Aorta (tissue), 5 donors: ENCODE measurements at regions not wholly inside any gene's neighbourhood (a gene's known extent, or its start where the extent isn't known, plus 50 kb on each side); places are given as distances from the start of the nearest gene placed in this dataset.

Experiments used
- ATAC-seq: fragments of 200-7000 bp; cut with Tn5 transposase; one replicate; pipeline ENCODE4 v1.9.1; 2022; ENCODE audit warnings: moderate library complexity; ENCODE audit not compliant: low FRiP score
- DNase-seq, 2 donors: peaks; one replicate each; pipeline ENCODE4 v3.0.0-alpha.2; 2020
- H3K27ac ChIP-seq, 2 donors: one replicate each; pipeline ENCODE4 v1.5.1; 2013; ENCODE audit warnings: low read length in 2 of 2, mild to moderate bottlenecking in 2 of 2, moderate library complexity in 2 of 2, control low read depth in 1 of 2, inconsistent platforms in 1 of 2, low read depth in 1 of 2
- H3K27me3 ChIP-seq, 2 donors: one replicate each; pipeline ENCODE4 v1.6.1; 2013; ENCODE audit warnings: control low read depth in 1 of 2, low read length in 1 of 2, mild to moderate bottlenecking in 1 of 2, moderate library complexity in 1 of 2; ENCODE audit not compliant: insufficient read depth in 2 of 2, control insufficient read depth in 1 of 2
- H3K36me3 ChIP-seq, 2 donors: one replicate each; pipeline ENCODE4 v1.6.1; 2013; ENCODE audit warnings: control low read depth in 1 of 2, low read length in 1 of 2, mild to moderate bottlenecking in 1 of 2; ENCODE audit not compliant: insufficient read depth in 2 of 2, control insufficient read depth in 1 of 2
- H3K4me1 ChIP-seq, 2 donors: one replicate each; pipeline ENCODE4 v1.6.1; 2013; ENCODE audit warnings: low read length in 2 of 2, control low read depth in 1 of 2, mild to moderate bottlenecking in 1 of 2, moderate library complexity in 1 of 2; ENCODE audit not compliant: insufficient read depth in 2 of 2, control insufficient read depth in 1 of 2
- H3K4me3 ChIP-seq, 2 donors: one replicate each; pipeline ENCODE4 v1.5.1; 2013; ENCODE audit warnings: low read length in 2 of 2, control low read depth in 1 of 2, mild to moderate bottlenecking in 1 of 2
- H3K9me3 ChIP-seq: one replicate; pipeline ENCODE4 v1.6.1; 2013; ENCODE audit warnings: mild to moderate bottlenecking, low read length; ENCODE audit not compliant: control insufficient read depth
- WGBS, 2 donors: extraction: QIAGEN DNeasy Blood & Tissue Kit; methylation state at CpG; one replicate each; pipeline ENCODE4 v1.1.7; 2013; 5-methylcytosine and 5-hydroxymethylcytosine counted together
- intact Hi-C, 2 donors: fragments of 100-400 bp; cut with DNase I; formaldehyde crosslinking; loops; one replicate each; pipeline versions ENCODE4 v1.14.2 to v1.15.0; 2022
- donor health status: healthy with polysubstance abuse.
- donor health status: Bipolar disorder and iron deficiency.
- donor health status: DM: no; HTN: no; CAD: no.
- donor health status: DM: no; HTN: no; CAD: no.
- donor health status: DM: yes; HTN: yes; CAD: no.

DNA sequence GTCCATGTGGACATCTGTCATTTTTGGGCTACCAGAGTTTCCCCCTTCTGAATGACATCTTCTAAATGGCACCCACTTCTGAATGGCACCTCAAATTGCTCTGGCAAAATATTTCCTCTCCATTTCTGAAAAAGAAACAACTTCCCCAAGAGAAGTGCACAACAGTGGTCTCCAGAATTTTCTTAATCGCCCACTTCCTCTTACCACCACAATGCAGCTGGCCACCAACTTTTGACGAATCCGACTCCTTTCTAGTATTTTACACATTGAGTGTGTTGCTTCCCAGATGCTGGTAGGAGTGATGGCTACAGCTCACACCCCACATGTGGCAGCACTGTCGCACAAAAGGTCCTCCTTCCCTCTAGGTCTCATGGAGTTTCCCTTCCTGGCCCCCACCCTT is 216.1 kb downstream of the FOXA2 start:
- no peak overlapping the region for H3K4me3 ChIP-seq
- intact Hi-C loops, result no loop called here
- DNase-seq, result no peak
- no peaks in the 10 kb centered on the region for H3K9me3 ChIP-seq
- 92 to 95% methylated on average over 4 of the region's 4 CpGs for WGBS, 2 donors
- H3K36me3 ChIP-seq, result no peaks in the 10 kb centered on the region
- no peak for ATAC-seq
- H3K27ac ChIP-seq, result no peak overlapping the region
- peaks cover 0 to 1% of the 10 kb centered on the region in 2 donors for H3K27me3 ChIP-seq
- no peaks in the 10 kb centered on the region for H3K4me1 ChIP-seq

DNA sequence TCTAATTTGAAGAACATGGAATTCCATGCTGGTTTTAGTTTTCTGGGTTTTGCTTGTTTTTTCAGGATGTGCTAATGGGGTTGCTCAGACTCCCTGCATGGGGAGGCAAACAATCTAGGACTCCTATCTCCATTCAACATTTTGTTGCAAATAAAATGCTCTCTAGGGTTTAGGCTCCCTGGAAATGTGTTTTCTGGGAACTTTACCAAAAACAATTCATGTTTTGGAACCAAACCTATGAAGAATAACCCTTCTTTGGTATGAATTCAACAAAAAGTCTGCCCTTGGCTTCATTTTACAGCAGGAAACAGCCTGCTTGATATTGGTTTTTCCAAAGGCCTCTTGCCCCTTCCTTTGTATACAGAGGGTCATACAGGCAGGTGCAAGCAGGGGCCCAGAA is 217.7 kb downstream of the FOXA2 start:
- no peak overlapping the region for H3K27ac ChIP-seq
- no peaks in the 10 kb centered on the region for H3K4me1 ChIP-seq
- DNase-seq (no peak), ATAC-seq (no peak)
- no peaks in the 10 kb centered on the region for H3K36me3 ChIP-seq
- intact Hi-C loops, result no loop called here
- H3K9me3 ChIP-seq, result no peaks in the 10 kb centered on the region
- no peak overlapping the region for H3K4me3 ChIP-seq
- H3K27me3 ChIP-seq, result peaks cover 0 to 1% of the 10 kb centered on the region in 2 donors

DNA sequence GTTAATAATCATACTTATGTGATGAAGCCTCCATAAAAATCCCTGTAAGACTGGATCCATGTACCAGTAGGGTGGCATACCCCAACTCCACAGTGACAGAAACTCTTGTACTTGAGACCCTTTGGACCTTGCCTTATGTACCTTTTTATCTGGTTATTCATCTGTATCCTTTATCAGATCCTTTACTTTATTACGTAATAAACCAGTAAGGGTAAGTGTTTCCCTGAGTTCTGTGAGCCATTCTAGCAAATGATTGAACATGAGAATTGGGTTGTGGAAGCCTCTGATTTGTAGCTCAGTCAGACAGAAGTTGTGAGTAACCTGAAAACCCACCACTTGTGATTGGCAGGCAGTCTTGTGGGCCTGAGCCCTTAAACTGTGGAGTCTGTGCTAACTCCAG is 229.7 kb downstream of the FOXA2 start:
- Histone ChIP-seq H3K36me3 (no peaks in the 10 kb centered on the region), H3K4me3 (no peak overlapping the region), H3K9me3 (no peaks in the 10 kb centered on the region), H3K27me3 (peaks cover 0 to 2% of the 10 kb centered on the region in 2 donors), H3K27ac (no peak overlapping the region), H3K4me1 (no peaks in the 10 kb centered on the region)
- no peak for DNase-seq
- intact Hi-C loops, result no loop called here
- 91 to 92% methylated on average over 1 of the region's 1 CpG for WGBS, 2 donors
- no peak for ATAC-seq

DNA sequence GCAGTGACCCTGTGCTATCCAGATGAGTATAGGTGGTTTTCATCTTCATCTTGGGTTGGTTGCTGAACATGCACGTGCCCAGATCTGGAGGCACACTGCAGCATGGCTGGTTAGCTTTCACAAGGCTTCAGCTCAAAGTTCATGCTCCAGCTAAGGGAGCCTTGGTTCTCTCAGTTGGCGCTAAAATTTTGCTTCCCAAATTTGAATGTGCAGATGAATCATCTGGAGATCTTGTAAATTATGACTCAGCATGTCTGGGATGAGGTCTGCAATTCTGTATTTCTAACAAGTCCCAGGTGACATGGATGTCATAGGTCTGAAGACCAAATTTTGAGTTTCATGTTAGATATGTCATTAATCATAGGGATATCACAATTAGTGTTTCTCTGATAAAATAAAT is 230.8 kb downstream of the FOXA2 start:
- intact Hi-C loops, result no loop called here
- no peak for DNase-seq
- 86 to 87% methylated on average over 2 of the region's 2 CpGs for WGBS, 2 donors

DNA sequence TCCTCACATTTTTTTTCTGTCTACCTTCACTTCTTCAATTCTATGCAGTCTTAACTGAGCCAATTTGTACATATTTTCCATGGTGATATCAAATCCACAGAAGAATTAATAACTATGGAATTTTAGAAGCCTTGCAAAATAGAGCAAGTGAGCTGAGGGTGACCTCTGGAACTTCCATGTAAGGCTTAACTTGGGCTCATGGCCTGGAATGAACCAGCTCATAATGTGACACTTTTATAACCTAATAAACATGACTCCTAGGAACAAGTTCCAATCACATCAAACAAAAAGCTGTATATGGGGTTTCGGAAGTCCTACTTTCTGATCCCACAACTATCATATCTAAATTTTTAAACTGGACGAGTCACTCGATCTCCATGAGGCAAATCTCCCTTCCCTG is 232.4 kb downstream of the FOXA2 start:
- Histone ChIP-seq H3K4me3 (no peak overlapping the region), H3K27me3 (peaks cover 0 to 2% of the 10 kb centered on the region in 2 donors), H3K9me3 (no peaks in the 10 kb centered on the region), H3K27ac (no peak overlapping the region), H3K36me3 (no peaks in the 10 kb centered on the region), H3K4me1 (no peaks in the 10 kb centered on the region)
- DNase-seq (no peak), ATAC-seq (no peak)
- WGBS, 2 donors, result 68 to 82% methylated on average over 3 of the region's 3 CpGs
- intact Hi-C loops, result no loop called here

More for the DNA sequence above, 230.8 kb downstream of the FOXA2 start:
- Histone ChIP-seq H3K36me3 (no peaks in the 10 kb centered on the region), H3K27me3 (peaks cover 0 to 2% of the 10 kb centered on the region in 2 donors), H3K4me1 (no peaks in the 10 kb centered on the region), H3K9me3 (no peaks in the 10 kb centered on the region), H3K4me3 (no peak overlapping the region), H3K27ac (no peak overlapping the region)
- ATAC-seq, result no peak

DNA sequence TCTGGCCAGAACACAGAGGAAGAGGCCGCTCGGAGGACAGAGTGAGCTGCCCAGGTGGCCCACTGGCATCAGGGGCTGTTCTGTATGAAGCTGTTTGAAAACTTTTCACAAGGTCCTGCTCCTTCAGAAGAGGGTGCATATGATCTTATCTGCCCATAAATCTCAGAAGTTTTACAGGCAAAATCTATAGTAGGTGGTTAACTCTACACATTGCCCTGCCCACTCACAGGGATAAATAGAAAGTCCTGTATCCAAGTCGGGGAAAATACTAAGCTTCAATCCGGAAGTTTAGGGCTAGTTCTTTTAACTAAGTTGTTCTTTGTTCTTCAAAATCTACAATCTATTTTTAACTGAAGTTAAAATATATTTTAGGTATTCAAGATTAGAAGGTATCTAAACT is 233.7 kb downstream of the FOXA2 start:
- peaks cover 0 to 2% of the 10 kb centered on the region in 2 donors for H3K27me3 ChIP-seq
- H3K27ac ChIP-seq, result no peak overlapping the region
- H3K4me1 ChIP-seq, result no peaks in the 10 kb centered on the region
- 66 to 67% methylated on average over 4 of the region's 4 CpGs for WGBS, 2 donors
- no peak overlapping the region for H3K4me3 ChIP-seq
- intact Hi-C loops, result no loop called here
- no peaks in the 10 kb centered on the region for H3K36me3 ChIP-seq
- no peaks in the 10 kb centered on the region for H3K9me3 ChIP-seq
- no peak for ATAC-seq
- no peak for DNase-seq

DNA sequence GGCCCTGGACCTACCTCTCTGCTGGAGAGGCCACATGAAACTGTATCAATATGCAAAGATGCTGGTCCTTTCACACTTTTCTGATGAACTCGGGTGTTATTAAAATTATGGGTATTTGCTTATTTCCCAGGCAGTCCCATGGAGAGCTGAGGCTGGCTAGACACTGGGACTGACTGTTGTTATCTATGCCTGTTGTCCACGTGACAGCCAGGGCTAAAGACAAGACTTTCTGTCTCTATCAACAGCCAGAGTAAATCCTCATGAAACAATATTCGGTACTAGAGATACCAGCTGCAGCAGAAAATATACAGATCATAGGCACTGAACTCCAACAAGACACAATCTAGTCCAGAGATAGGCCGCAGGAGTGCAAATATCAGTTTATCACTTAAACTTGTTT is 236.4 kb downstream of the FOXA2 start:
- WGBS, 2 donors, result 81 to 82% methylated on average over 4 of the region's 4 CpGs
- peaks cover 0 to 2% of the 10 kb centered on the region in 2 donors for H3K27me3 ChIP-seq
- H3K27ac ChIP-seq, result no peak overlapping the region
- ATAC-seq (no peak), DNase-seq (no peak)
- no peaks in the 10 kb centered on the region for H3K36me3 ChIP-seq
- intact Hi-C loops, result loop anchor here in 1 of 2 donors (10.0 kb wide), 1 partner anchor 987 kb away; no protein-coding TSS in a partner anchor
- no peak overlapping the region for H3K4me3 ChIP-seq
- H3K9me3 ChIP-seq, result no peaks in the 10 kb centered on the region
- H3K4me1 ChIP-seq, result no peaks in the 10 kb centered on the region

DNA sequence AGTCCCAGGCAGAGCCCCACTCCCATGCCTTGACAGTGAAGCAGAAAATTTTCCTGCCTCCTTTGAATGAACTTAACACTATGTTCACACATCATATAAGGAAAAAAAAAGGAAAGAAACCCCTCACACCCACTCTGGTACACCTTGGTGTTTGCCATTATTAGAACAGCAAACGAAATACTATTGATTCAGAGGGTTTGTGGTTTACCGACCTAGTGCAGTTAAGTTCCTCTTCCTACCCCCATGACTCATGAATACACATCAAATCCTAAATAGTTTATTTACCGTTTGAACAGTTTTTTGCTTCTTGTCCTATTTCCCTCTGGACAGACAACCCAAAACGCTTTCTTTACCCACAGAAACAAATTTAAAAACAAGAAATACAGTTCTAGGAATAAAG is 237.7 kb downstream of the FOXA2 start:
- Histone ChIP-seq H3K27me3 (peaks cover 0 to 2% of the 10 kb centered on the region in 2 donors), H3K9me3 (no peaks in the 10 kb centered on the region), H3K4me1 (no peaks in the 10 kb centered on the region), H3K4me3 (no peak overlapping the region), H3K36me3 (no peaks in the 10 kb centered on the region), H3K27ac (no peak overlapping the region)
- 79 to 81% methylated on average over 4 of the region's 4 CpGs for WGBS, 2 donors
- DNase-seq, result no peak
- no peak for ATAC-seq
- intact Hi-C loops, result loop anchor here in 1 of 2 donors (10.0 kb wide), 1 partner anchor 988 kb away; no protein-coding TSS in a partner anchor

DNA sequence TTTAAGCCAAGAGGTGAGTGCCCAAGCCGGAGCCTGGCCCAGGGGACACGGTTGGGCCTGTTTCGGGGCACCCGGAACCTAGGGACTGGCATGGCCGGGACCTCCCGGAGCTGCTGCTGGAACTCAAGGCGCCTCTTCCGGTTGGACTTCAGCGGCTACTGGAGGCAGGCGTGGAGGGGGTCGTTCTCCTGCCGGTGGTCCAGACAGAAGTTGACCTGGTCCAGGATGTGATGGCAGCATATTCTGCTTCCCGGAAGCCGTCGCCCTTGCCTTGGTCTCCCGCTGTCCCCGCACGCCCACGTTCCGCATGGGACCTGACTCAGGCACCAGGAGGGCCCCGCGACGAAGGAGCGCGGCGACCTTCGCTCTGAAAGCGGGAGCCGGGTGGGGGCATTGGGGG is 240.8 kb downstream of the FOXA2 start:
- no peaks in the 10 kb centered on the region for H3K9me3 ChIP-seq
- ATAC-seq, result no peak
- no peaks in the 10 kb centered on the region for H3K36me3 ChIP-seq
- intact Hi-C loops, result loop anchor here in 1 of 2 donors (10.0 kb wide), 1 partner anchor 991 kb away; no protein-coding TSS in a partner anchor
- no peak overlapping the region for H3K4me3 ChIP-seq
- 97% methylated on average over 28 to 29 of the region's 29 CpGs for WGBS, 2 donors
- H3K4me1 ChIP-seq, result no peaks in the 10 kb centered on the region
- no peak for DNase-seq
- no peaks in the 10 kb centered on the region for H3K27me3 ChIP-seq
- no peak overlapping the region for H3K27ac ChIP-seq
